GM18867 (cell line): ENCODE measurements at regions not wholly inside any gene's neighbourhood (a gene's known extent, or its start where the extent isn't known, plus 50 kb on each side); places are given as distances from the start of the nearest gene placed in this dataset.

ENCODE experiments used
- ATAC-seq: cut with Tn5 transposase; IDR thresholded peaks from one replicate; pipeline ENCODE4 v1.9.1; 2021; ENCODE audit warnings: mild to moderate bottlenecking, moderate library complexity; ENCODE audit not compliant: unreplicated experiment

DNA sequence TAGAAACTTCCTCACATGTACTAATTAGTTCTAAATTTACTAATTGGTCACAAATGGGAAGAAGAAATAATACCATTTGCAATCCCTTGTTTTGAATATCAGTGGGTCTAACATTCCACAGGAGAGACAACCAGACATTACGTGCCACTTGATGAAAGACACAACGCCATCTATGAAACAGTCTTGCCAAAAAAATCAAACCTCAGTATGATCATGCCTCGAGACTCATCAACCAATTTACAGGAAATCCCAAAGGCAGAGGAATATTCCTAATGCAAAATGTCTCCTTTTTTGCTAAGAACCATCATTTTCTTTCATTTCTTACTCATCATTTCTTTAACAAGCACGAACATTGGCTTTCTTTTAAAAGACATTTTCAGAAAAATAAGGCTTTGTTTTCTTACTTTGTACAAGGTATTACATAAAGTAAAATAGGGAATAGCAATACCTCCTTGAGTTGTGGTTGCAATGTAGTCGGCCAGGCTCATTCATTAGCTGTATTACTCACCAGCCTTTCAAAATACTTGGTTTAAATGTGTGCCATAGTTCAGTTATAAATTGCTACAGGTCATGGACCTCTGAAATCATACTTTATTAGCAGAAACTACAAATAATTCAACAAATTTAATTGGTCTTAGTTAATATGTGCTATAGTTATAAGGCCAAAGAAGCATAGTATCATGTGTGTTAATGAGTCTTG, 436.2 kb upstream of the FLRT2 start:
- ATAC-seq, result no peak

DNA sequence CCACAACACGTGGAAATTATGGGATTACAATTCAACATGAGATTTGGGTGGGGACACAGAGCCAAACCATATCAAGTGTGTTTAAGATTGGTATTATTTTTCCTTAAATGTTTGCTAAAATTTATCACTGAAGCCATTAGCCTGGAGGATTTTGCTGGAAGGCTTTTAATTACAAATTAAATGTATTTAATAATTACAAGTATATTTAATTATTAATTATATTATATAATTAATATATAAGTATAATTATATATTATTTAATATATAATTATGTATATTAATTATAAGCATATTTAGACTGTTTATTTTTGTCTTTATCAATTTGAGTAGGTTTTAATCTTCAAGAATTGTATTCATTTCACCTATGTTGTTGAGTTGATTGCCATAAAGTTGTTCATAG, 427.4 kb upstream of the FLRT2 start:
- ATAC-seq, result no peak

DNA sequence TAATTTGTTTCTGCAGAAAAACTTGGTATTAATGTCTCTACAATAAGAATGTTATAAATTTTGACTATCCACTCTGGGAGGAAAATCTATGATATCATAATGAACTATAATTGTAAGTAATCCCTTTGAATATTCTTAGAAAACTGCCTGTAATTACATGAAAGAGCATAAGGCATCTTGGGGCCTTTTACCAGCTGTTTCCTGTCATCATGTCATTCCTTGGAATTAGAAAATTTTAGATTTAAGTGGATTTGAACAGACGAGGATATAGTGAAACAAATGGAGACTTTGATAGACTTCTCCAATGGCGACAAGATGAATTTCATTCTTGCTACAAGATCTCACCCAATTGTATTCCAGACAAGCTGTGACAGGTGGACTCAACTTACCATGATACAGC, 423.4 kb upstream of the FLRT2 start:
- no peak for ATAC-seq

DNA sequence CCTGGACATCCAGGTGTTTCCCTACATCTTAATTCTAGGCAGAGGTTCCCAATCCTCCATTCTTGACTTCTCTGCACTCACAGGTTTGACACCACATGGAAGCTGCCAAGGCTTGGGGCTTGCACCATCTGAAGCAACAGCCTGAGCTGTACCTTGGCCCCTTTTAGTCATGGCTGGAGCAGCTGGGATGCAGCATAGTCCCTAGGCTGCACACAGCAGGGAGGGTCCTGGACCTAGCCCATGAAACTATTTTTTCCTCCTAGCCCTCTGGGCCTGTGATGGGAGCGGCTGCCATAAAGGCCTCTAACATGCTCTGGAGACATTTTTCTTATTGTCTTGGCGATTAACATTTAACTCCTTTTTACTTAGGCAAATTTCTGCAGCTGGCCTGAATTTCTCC, 417.2 kb upstream of the FLRT2 start:
- ATAC-seq, result no peak

DNA sequence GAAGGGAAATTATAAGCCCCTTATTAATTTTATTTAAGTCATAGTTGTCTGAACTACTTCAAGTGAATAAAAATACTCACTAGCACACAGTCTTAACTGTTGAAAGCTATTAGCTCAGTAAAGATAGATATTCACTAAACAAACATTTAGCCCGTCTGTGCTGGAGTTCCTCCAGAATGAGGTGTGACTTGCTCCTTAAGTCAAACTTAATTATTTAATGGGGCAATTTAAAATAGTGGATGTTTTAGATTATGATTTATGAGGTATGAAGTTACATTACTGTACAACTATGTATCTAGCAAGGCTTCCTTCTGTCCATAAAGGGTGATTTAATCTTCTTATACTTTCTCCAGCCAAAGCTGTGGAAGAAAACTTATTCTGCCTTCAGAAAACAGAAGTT, 414.0 kb upstream of the FLRT2 start:
- ATAC-seq, result no peak

DNA sequence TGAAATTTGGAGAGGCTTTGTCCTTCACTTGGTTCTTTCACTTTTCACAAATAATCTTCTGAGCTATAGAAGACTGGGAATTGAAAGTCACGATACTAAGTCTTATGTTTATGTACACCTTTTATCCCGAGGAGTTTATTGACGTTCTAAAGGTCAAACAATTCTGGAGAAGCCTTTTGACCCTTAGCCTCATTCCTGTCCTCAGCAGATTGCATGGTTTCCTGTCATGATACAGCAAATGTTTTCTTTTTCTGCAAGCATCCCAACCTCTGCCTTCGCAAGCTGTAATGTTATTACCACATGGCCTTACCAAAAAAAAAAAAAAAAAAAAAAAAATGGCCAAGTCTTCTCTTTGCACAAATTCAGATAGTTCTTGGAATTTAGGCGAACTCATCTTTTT, 411.7 kb upstream of the FLRT2 start:
- no peak for ATAC-seq

DNA sequence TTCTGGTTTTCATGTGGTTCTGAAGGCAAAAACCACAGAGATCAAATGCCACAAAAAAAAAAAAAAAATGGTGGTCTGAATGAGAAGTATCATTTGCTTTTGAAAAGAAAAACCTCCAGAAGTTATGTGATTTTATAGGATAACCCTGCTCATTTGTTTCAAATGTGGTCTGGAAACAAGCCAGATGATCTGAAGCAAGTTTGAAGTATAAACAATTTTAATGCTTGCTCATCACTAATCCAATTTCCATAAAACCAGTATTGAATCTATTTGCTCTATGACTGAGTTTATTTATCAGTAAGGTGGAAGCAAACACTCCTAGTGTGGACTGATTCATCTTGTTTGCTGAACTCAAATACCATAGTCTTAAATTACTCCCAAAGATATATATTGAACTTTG, 407.3 kb upstream of the FLRT2 start:
- no peak for ATAC-seq

DNA sequence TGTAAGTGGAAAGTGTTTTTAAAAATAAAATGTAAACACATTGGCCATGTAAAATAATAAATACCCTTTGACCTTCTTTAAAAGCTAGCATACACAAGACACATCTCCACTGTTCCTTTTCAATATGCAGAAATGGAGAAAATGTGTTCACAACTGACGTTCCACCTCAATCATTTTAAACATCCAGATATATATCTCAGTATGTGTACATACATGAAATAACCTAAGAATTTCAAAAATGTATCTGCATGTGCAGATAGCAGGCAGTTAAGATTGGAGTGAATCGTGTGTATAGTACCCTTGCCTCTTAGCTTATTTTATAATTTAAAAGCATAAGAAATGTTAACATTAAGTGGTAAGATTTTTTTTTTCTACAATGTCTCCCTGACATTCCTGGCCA, 406.2 kb upstream of the FLRT2 start:
- no peak for ATAC-seq

DNA sequence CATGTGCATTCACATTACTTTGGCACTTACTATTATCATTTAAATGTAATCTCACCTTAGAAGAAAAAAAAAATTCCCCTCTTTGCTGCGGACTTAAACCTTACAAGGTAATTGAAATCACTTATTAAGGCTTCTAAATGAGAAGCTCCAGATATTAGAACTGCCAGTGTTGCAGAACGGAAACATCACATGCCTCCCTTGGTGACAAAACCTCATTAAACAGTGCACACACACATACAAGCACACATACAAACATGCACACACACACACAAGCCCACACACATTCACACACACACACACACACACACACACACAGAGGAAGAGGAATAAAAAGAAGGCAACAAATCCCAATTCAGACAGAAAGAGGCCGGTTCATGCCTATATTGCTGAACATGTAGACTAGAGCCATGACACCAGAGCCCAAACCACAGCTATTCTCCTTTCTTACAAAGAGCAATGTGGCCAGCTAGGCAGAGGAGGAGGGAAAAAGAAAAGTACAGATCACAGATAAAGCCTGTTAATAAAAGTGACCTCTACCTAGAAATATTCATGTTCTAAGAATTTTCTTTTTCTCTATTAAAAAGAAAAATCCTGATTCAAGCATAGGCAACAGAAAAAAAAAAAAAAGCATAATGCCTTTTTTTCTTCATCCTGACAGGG, 405.2 kb upstream of the FLRT2 start:
- no peak for ATAC-seq

DNA sequence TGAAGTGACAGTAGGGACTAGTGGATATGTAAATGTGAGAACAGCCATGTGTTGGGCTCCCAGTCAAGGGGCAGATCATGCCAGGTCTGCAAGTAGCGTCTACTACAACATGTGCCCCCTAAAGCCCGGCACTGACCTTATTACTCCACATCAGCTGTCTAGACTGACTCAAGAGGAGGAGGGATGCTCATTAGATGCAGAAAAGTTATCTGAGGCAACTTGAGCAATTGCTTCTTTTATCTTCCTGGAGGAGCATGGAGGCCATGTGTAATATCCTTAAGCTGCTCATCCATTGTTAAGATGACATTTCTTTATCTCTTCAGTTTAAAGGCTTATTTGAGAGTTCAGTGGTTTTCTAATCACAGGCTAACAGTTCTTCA, 404.7 kb upstream of the FLRT2 start:
- no peak for ATAC-seq

DNA sequence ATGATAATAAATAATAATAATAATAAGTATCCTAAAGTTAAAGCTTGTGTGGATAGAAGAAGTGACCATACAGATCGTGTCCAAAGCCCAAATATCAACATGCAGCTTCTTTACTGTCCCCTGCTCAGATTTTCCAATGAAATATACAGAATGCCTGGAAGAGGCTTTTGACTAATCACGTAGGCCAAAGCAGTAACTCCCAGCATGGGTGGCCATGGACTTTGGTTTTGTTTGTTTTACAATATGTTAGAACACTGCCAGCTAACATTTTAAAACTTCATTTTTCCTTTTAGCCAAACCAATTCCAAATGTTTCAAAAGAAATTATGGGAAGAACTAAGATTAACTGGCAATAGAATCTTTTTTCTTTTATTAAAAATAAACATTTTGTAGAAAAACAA, 400.0 kb upstream of the FLRT2 start:
- no peak for ATAC-seq

DNA sequence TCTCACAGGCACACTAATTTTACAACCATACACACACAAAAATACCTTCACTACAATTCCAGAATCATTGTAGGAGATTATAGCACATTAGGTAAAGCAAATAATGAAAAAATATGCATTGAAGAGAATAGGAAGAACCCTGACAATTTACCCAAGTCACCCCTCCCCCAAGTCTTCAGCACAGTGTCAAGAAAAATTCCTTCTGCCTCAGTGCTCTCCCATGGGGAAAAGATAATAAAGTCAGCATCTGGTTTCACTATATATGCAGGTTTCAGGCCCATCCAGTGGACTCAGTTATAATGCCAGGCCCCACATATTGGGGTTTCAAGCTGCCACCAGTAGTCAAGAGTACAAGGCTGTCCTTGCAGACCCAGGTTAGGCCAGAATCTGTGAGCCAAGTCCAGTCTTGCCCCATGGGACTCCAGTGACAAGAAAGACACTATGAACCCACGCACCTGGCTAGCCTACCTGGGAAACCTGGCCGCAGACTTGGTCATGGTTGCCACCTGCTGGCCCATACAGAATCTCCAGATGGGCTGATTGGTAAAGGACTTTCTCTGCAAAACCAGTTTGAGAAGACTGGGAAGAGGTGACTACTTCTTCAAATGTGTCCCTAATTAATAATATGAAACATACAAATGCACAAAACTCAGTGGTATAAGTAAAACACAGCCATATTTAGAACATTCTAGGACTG, 398.6 kb upstream of the FLRT2 start:
- ATAC-seq, result no peak

DNA sequence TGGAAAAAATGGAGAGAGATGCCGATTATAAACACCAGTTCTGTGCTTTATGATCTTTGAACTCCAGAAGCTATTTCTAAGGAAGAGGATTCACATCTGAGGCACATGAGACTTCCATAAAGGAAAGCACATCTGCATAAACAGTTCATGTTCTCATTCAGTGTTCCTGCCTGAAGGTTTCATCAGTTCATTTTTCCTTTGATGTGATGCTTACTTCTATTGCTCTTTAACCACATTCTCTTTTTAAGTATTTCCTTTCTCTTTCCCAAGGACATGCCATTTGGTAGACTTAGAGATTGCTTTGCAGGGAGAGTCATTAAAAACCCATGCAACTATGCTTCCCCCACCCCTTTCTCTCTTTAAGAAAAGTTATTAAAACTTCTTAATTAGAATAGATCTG, 387.0 kb upstream of the FLRT2 start:
- ATAC-seq, result no peak

DNA sequence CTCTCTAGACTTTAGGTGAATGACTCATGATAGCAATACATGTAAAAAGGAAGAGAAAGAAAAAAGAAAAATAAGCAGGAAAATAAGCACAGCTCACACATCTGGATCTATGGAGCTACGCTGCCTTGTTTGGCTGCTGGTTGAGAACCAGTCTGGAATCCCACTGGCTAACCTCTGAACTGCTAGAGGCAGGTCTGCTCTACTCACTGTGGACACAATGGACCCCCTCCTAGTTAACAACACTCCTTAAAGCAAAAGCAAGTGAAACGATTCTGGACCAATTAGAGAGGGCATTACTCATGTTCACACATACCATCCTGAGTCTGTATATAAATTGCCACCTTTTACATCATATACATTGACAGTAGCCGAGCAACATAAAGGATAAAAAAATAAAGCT, 383.2 kb upstream of the FLRT2 start:
- ATAC-seq, result no peak

DNA sequence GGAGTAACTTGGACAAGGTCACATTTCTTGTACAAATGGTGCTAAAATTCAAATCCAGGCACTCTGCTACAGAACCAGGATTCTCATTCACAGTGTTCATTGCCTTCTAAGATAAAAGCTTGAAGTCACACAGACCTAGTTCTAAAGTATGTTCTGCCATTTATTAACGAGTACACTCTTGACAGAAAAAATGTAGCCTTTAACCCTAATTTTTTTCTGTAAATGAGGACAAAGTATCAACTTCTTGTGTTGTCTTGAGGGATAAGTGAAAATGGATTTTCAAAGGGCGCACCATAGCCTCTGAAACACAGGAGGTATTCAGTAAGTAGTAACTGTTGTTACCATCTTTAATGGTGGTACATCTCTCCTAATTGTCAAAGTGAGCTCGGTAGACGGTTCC, 379.8 kb upstream of the FLRT2 start:
- ATAC-seq, result no peak

DNA sequence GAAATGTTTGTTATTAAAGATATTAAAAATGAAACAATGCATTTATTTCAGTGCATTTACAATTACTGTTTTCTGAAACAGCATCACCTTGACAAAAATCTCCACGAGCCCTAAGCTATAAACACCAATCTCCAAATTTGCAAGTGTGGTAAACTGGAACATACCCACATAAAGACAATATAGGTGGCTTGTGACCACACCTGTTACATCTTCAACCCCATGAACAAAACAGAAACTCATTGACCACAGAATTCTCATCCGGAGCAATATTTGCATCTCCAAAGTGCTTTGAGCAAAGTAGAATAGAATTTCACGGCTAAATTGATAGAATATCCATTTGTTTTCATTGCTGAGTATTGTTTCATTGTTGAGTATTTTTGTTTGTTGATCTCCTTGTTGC, 375.2 kb upstream of the FLRT2 start:
- no peak for ATAC-seq

DNA sequence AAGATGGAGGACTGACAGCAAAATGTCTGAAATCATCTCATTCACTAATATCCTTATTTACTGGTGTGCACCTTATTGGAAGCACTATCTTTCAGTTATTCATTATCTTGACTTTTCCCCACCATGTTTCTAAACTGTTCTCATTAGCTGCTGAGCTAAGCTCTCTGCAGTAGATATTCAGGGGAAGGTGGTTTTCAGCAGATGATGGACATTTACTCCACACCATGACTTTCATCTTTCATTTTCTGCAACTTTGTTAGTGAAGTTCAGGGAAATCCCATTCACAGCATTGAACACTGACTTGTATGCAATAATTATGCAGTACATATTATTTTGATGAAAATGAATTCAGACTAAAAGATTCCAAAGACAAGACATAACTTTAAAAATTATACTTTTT, 373.6 kb upstream of the FLRT2 start:
- ATAC-seq, result no peak

DNA sequence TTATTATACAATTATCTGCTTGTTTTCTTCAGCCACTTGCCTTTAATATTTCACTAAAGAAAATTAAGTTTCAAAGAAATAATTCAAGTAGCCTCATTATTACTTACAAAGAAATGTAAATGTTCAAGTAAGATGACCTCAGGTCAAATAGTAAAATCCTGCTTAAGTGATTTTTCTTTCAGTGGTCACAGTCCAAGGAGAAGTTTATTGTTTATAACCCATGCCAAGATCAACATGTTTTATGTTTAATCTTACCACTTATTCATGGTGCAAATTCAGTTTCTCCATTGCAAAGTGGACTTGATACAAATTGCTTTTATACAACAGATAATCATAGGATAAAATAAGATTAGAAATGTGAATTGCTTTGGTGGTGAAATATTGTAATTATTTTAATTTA, 370.2 kb upstream of the FLRT2 start:
- ATAC-seq, result no peak

DNA sequence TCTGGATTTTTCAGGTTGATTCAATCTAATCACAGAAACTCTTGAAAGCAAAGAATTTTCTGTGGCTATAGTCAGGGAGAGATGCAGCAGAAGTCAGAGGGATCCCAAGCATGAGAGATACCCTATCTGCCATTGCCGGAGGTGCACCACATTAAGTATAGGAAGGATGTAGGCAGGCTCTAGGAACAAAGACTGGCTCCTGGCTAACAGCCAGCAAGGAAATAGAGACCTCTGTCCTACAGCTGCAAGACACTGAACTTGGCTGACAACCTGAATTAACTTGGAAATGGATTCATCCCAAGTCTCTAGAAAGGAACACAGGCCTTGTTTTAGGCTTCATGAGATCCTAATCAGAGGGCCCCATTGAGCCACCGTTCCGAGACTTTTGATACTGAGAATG, 364.9 kb upstream of the FLRT2 start:
- ATAC-seq, result no peak

DNA sequence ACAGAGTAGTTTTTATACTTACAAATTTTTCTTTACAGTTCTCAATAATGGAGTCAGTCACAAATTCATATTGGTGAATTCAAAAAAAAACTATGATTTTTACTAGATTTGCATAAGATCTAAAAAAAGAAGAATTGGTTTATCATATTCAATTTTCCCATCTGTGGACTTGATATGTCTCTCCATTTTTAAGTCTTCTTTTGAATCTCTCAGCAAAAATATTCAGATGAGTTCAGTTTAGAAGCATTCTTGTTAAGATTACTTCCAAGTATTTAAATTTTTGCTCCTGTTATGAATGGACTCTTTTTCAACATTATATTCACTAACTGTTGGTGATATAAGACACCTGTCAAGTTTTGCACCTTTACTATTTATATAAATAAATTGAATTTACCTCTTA, 360.6 kb upstream of the FLRT2 start:
- no peak for ATAC-seq

DNA sequence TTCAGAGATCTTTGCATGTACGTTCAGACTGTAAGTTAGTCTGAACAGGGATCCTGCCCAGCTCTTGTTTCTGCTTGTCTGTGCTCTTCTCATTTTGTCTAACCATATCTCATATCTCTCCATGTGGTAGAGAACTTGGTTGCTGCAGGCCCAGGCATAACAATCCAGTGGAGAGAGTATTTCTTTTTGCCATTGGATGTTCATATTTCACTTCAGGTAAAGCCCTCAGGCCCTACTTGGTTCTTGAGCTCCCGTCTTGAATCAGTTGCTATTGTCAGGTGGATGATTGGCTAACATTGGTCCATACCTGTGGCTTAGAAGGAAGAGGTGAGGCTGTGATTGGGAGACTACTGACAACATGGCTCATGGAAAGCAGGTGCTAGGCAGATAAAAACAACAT, 357.7 kb upstream of the FLRT2 start:
- ATAC-seq, result no peak

DNA sequence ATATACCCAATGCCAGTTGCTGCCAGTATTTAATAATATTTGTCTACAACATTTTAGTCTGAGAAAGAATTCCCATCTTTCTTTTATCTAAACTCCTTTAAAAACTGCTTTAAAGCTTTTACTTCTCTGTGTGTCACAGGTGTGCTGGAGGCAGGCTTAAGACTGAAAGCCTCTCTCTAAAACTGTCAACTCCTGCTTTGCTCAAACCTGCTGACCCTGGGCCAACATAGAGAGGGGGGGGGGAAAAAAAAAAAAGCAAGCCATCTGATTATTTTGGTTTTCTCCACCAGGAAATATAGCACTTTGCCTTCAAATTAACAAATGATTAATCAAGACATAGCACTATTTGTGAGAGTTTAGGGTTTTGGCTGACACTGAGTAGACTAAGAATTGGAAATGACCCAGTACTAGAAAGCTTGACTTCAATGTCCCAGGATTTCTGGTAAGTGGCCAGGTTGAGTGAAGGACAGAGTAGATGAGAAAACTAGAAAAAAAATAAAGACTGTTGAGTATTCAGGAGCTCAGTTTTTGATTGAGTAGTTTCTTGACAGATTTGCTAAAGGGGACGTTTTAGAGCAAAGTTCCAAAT, 357.0 kb upstream of the FLRT2 start:
- ATAC-seq, result no peak
